HEK293 (cell line): ENCODE measurements at regions not wholly inside any gene's neighbourhood (a gene's known extent, or its start where the extent isn't known, plus 50 kb on each side); places are given as distances from the start of the nearest gene placed in this dataset.

Experiments used
- CTCF ChIA-PET: fragments of 350-600 bp; formaldehyde crosslinking; extraction: SDS; loops from one replicate; lab custom pipeline; 2021; ENCODE audit warnings: antibody characterized with exemption; lab: Yijun Ruan, JAX
- POLR2A ChIA-PET: fragments of 300-600 bp; formaldehyde crosslinking; extraction: SDS; loops from one replicate; lab custom pipeline; 2020; ENCODE audit warnings: antibody characterized with exemption, inconsistent platforms; lab: Yijun Ruan, JAX
- H3K27ac ChIP-seq: fragments of 200-500 bp; sonication (Bioruptor generic); 2 replicates; pipeline ENCODE4 v1.5.1; 2014; ENCODE audit warnings: low read depth, low read length, control low read depth, inconsistent platforms; ENCODE audit errors: extremely low read depth
- H3K36me3 ChIP-seq, 2 experiments: fragments of 200-500 bp in 1 of 2; sonication (Bioruptor generic) in 1 of 2; 1 replicate in 1 of 2; 2 replicates in 1 of 2; pipeline ENCODE4 v1.5.1; 2014 to 2017; ENCODE audit warnings: inconsistent platforms in 2 of 2, low read length in 2 of 2; ENCODE audit not compliant: control insufficient read depth in 2 of 2, insufficient read depth in 1 of 2
- H3K4me1 ChIP-seq: fragments of 200-500 bp; sonication (Bioruptor generic); 2 replicates; pipeline ENCODE4 v1.5.1; 2014; ENCODE audit warnings: mild to moderate bottlenecking, low read length, inconsistent platforms; ENCODE audit not compliant: control insufficient read depth, insufficient read depth
- H3K4me3 ChIP-seq: 2 replicates; pipeline ENCODE4 v1.5.1; 2011; ENCODE audit warnings: low read depth, mild to moderate bottlenecking, control low read depth, low read length, moderate library complexity
- H3K9me3 ChIP-seq: fragments of 200-500 bp; sonication (Bioruptor generic); 2 replicates; pipeline ENCODE4 v1.5.1; 2014; ENCODE audit warnings: low read depth, low read length, inconsistent platforms; ENCODE audit not compliant: control insufficient read depth, insufficient read depth
- EGR2 ChIP-seq: fragments of 450-650 bp; formaldehyde crosslinking; IDR thresholded peaks from 2 replicates; pipeline ENCODE4 v1.5.1; 2016; ENCODE audit warnings: low read depth, missing biosample characterization, missing genetic modification characterization
- SP7 ChIP-seq: fragments of 450-650 bp; formaldehyde crosslinking; IDR thresholded peaks from 2 replicates; pipeline ENCODE4 v1.5.1; 2016; ENCODE audit warnings: missing biosample characterization, missing genetic modification characterization
- ZBTB1 ChIP-seq: fragments of 450-650 bp; formaldehyde crosslinking; IDR thresholded peaks from 2 replicates; pipeline ENCODE4 v1.5.1; 2016; ENCODE audit warnings: missing biosample characterization, missing genetic modification characterization
- ZBTB7A ChIP-seq: fragments of 450-650 bp; formaldehyde crosslinking; IDR thresholded peaks from 2 replicates; pipeline ENCODE4 v1.5.1; 2016; ENCODE audit warnings: low read depth, missing biosample characterization, missing genetic modification characterization
- ZFP37 ChIP-seq: fragments of 450-650 bp; formaldehyde crosslinking; IDR thresholded peaks from 2 replicates; pipeline ENCODE4 v1.5.1; 2016; ENCODE audit warnings: missing biosample characterization, missing genetic modification characterization
- ZNF280D ChIP-seq: fragments of 450-650 bp; formaldehyde crosslinking; IDR thresholded peaks from 2 replicates; pipeline ENCODE4 v1.5.1; 2016; ENCODE audit warnings: missing biosample characterization, missing genetic modification characterization
- ZNF416 ChIP-seq: fragments of 450-650 bp; formaldehyde crosslinking; IDR thresholded peaks from 2 replicates; pipeline ENCODE4 v1.5.1; 2016; ENCODE audit warnings: missing biosample characterization, missing genetic modification characterization
- ZNF473 ChIP-seq: fragments of 450-650 bp; formaldehyde crosslinking; IDR thresholded peaks from 2 replicates; pipeline ENCODE4 v1.5.1; 2017; ENCODE audit warnings: missing biosample characterization, missing genetic modification characterization
- ZNF514 ChIP-seq: fragments of 450-650 bp; formaldehyde crosslinking; IDR thresholded peaks from 2 replicates; pipeline ENCODE4 v1.5.1; 2016; ENCODE audit warnings: missing biosample characterization, missing genetic modification characterization
- ZNF521 ChIP-seq: fragments of 450-650 bp; formaldehyde crosslinking; IDR thresholded peaks from 2 replicates; pipeline ENCODE4 v1.5.1; 2017; ENCODE audit warnings: missing biosample characterization, mild to moderate bottlenecking, missing genetic modification characterization
- ZNF580 ChIP-seq: fragments of 450-650 bp; formaldehyde crosslinking; IDR thresholded peaks from 2 replicates; pipeline ENCODE4 v1.5.1; 2016; ENCODE audit warnings: missing biosample characterization, missing genetic modification characterization
- ZNF623 ChIP-seq: fragments of 450-650 bp; formaldehyde crosslinking; IDR thresholded peaks from 2 replicates; pipeline ENCODE4 v1.5.1; 2016; ENCODE audit warnings: missing biosample characterization, missing genetic modification characterization
- ZNF629 ChIP-seq: fragments of 450-650 bp; formaldehyde crosslinking; IDR thresholded peaks from 2 replicates; pipeline ENCODE4 v1.5.1; 2017; ENCODE audit warnings: missing biosample characterization, missing genetic modification characterization
- ZXDB ChIP-seq: fragments of 450-650 bp; formaldehyde crosslinking; IDR thresholded peaks from 2 replicates; pipeline ENCODE4 v1.5.1; 2016; ENCODE audit warnings: missing biosample characterization, missing genetic modification characterization
- TF ChIP-seq, protein P1 (sequence below): fragments of 450-650 bp; formaldehyde crosslinking; IDR thresholded peaks from 2 replicates; pipeline ENCODE4 v1.5.1; 2016; ENCODE audit warnings: missing biosample characterization, missing genetic modification characterization
- TF ChIP-seq, protein P2 (sequence below): fragments of 450-650 bp; formaldehyde crosslinking; IDR thresholded peaks from 2 replicates; pipeline ENCODE4 v1.5.1; 2016; ENCODE audit warnings: missing biosample characterization, missing genetic modification characterization
- TF ChIP-seq, protein P3 (sequence below): IDR thresholded peaks from 2 replicates; pipeline ENCODE4 v1.6.1; 2011; ENCODE audit warnings: mild to moderate bottlenecking, low read depth, low read length, borderline replicate concordance
- TF ChIP-seq, protein P4 (sequence below): fragments of 450-650 bp; formaldehyde crosslinking; IDR thresholded peaks from 2 replicates; pipeline ENCODE4 v1.5.1; 2016; ENCODE audit warnings: missing biosample characterization, missing genetic modification characterization
- TF ChIP-seq, protein P5 (sequence below): fragments of 450-650 bp; formaldehyde crosslinking; IDR thresholded peaks from 2 replicates; pipeline ENCODE4 v1.5.1; 2017; ENCODE audit warnings: missing biosample characterization, missing genetic modification characterization

- Histone ChIP-seq H3K4me1 (no peaks in the 10 kb centered on the region), H3K27ac (no peak overlapping the region), H3K9me3 (no peaks in the 10 kb centered on the region), H3K4me3 (no peak overlapping the region), H3K36me3 (no peaks in the 10 kb centered on the region)
- no peak for TF ChIP-seq ZXDB (tag by site-specific recombination)
- TF ChIP-seq ZNF629 (tag by site-specific recombination) = no peak
- no peak for TF ChIP-seq ZBTB1
- TF ChIP-seq ZNF416 (tag by site-specific recombination) = no peak
- TF ChIP-seq ZNF623 (tag by site-specific recombination) = no peak
- TF ChIP-seq, protein P1, sequence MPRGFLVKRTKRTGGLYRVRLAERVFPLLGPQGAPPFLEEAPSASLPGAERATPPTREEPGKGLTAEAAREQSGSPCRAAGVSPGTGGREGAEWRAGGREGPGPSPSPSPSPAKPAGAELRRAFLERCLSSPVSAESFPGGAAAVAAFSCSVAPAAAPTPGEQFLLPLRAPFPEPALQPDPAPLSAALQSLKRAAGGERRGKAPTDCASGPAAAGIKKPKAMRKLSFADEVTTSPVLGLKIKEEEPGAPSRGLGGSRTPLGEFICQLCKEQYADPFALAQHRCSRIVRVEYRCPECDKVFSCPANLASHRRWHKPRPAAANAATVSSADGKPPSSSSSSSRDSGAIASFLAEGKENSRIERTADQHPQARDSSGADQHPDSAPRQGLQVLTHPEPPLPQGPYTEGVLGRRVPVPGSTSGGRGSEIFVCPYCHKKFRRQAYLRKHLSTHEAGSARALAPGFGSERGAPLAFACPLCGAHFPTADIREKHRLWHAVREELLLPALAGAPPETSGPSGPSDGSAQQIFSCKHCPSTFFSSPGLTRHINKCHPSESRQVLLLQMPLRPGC (tag by site-specific recombination) = no peak
- TF ChIP-seq ZNF521 (tag by site-specific recombination) = no peak
- TF ChIP-seq, protein P2, sequence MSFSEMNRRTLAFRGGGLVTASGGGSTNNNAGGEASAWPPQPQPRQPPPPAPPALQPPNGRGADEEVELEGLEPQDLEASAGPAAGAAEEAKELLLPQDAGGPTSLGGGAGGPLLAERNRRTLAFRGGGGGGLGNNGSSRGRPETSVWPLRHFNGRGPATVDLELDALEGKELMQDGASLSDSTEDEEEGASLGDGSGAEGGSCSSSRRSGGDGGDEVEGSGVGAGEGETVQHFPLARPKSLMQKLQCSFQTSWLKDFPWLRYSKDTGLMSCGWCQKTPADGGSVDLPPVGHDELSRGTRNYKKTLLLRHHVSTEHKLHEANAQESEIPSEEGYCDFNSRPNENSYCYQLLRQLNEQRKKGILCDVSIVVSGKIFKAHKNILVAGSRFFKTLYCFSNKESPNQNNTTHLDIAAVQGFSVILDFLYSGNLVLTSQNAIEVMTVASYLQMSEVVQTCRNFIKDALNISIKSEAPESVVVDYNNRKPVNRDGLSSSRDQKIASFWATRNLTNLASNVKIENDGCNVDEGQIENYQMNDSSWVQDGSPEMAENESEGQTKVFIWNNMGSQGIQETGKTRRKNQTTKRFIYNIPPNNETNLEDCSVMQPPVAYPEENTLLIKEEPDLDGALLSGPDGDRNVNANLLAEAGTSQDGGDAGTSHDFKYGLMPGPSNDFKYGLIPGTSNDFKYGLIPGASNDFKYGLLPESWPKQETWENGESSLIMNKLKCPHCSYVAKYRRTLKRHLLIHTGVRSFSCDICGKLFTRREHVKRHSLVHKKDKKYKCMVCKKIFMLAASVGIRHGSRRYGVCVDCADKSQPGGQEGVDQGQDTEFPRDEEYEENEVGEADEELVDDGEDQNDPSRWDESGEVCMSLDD (tag by site-specific recombination) = no peak
- no peak for TF ChIP-seq ZFP37 (tag by site-specific recombination)
- TF ChIP-seq SP7 (tag by site-specific recombination) = no peak
- no peak for TF ChIP-seq ZNF580 (tag by site-specific recombination)
- no peak for TF ChIP-seq ZNF514
- TF ChIP-seq, protein P3, sequence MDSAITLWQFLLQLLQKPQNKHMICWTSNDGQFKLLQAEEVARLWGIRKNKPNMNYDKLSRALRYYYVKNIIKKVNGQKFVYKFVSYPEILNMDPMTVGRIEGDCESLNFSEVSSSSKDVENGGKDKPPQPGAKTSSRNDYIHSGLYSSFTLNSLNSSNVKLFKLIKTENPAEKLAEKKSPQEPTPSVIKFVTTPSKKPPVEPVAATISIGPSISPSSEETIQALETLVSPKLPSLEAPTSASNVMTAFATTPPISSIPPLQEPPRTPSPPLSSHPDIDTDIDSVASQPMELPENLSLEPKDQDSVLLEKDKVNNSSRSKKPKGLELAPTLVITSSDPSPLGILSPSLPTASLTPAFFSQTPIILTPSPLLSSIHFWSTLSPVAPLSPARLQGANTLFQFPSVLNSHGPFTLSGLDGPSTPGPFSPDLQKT = no peak
- TF ChIP-seq ZBTB7A (tag by site-specific recombination) = no peak
- TF ChIP-seq EGR2 = no peak
- TF ChIP-seq ZNF280D (tag by site-specific recombination) = no peak
- TF ChIP-seq, protein P4, sequence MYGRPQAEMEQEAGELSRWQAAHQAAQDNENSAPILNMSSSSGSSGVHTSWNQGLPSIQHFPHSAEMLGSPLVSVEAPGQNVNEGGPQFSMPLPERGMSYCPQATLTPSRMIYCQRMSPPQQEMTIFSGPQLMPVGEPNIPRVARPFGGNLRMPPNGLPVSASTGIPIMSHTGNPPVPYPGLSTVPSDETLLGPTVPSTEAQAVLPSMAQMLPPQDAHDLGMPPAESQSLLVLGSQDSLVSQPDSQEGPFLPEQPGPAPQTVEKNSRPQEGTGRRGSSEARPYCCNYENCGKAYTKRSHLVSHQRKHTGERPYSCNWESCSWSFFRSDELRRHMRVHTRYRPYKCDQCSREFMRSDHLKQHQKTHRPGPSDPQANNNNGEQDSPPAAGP = no peak
- TF ChIP-seq, protein P5, sequence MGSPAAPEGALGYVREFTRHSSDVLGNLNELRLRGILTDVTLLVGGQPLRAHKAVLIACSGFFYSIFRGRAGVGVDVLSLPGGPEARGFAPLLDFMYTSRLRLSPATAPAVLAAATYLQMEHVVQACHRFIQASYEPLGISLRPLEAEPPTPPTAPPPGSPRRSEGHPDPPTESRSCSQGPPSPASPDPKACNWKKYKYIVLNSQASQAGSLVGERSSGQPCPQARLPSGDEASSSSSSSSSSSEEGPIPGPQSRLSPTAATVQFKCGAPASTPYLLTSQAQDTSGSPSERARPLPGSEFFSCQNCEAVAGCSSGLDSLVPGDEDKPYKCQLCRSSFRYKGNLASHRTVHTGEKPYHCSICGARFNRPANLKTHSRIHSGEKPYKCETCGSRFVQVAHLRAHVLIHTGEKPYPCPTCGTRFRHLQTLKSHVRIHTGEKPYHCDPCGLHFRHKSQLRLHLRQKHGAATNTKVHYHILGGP = no peak
- no peak for TF ChIP-seq ZNF473 (tag by site-specific recombination)
- ChIA-PET CTCF (no interaction called here), POLR2A (no interaction called here)
Measured at GRCh38 chr18:2059336-2059735, 512.0 kb downstream of the METTL4 start.
